GM12874 (cell line): ENCODE measurements at regions not wholly inside any gene's neighbourhood (a gene's known extent, or its start where the extent isn't known, plus 50 kb on each side); places are given as distances from the start of the nearest gene placed in this dataset.

Experiments
- TF ChIP-seq, protein P1 (sequence below): IDR thresholded peaks from 2 replicates; pipeline ENCODE4 v1.5.1; 2011; ENCODE audit warnings: low read depth, mild to moderate bottlenecking, control low read depth, low read length, moderate library complexity; ENCODE audit not compliant: insufficient read depth

DNA sequence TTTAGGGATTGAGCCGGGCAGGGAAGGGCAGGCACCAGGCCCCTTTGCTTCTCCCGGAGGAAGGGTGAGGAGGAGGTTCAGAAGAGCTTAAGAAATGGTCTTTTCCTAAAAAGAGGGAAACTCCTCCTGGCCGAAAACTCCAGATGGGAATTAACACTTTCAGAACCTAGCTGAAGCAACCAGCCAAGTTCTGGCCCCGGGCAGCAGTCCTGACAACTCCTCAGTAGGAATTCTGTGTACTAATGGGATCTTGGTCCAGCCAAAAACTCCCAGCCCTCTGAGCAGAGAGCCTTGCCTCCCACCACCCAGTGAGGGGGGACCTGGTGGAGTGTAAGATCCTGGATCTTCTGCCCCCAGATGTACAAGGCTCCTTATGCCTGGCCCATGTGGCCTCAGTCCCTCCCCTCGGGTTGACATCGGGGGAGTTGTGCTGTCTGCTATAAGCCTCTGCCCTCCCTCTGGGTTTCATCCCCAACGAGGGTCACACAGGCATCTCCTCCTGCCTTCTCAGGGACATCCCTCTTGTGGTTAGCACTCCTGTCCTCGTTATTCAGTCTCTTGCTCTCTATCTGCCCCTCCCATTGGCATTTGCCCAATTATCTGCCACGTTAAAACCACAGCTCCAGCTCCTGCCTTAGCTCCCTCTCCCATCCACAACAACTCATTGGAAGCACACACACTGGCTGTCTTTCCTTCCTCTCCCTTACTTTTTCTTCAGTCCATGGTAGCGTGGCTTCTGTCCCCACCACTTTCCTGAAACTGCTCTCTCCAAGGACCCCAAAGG lies 184.6 kb downstream of the CYP26B1 start:
- TF ChIP-seq, protein P1, sequence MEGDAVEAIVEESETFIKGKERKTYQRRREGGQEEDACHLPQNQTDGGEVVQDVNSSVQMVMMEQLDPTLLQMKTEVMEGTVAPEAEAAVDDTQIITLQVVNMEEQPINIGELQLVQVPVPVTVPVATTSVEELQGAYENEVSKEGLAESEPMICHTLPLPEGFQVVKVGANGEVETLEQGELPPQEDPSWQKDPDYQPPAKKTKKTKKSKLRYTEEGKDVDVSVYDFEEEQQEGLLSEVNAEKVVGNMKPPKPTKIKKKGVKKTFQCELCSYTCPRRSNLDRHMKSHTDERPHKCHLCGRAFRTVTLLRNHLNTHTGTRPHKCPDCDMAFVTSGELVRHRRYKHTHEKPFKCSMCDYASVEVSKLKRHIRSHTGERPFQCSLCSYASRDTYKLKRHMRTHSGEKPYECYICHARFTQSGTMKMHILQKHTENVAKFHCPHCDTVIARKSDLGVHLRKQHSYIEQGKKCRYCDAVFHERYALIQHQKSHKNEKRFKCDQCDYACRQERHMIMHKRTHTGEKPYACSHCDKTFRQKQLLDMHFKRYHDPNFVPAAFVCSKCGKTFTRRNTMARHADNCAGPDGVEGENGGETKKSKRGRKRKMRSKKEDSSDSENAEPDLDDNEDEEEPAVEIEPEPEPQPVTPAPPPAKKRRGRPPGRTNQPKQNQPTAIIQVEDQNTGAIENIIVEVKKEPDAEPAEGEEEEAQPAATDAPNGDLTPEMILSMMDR, result no peak

DNA sequence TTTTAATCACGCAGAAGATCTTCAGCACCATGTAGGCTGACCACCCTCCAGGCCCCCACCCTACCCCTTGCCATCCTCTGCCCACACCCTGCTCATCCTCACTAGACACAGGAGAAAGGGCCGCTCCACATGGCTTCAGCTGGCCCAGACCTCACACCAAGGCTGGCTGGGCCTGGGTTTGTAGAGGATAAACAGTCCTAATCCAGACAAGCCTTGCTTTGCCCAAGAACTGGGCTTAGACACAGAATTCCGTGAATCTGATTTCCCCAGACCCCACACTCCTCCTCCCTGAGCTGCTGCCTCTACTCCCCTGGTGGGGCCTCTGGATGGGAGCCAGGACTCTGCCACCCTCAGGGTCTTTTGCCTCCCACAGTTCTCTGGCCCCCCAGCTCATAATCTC lies 185.3 kb downstream of the CYP26B1 start:
- TF ChIP-seq, protein P1, result no peak

DNA sequence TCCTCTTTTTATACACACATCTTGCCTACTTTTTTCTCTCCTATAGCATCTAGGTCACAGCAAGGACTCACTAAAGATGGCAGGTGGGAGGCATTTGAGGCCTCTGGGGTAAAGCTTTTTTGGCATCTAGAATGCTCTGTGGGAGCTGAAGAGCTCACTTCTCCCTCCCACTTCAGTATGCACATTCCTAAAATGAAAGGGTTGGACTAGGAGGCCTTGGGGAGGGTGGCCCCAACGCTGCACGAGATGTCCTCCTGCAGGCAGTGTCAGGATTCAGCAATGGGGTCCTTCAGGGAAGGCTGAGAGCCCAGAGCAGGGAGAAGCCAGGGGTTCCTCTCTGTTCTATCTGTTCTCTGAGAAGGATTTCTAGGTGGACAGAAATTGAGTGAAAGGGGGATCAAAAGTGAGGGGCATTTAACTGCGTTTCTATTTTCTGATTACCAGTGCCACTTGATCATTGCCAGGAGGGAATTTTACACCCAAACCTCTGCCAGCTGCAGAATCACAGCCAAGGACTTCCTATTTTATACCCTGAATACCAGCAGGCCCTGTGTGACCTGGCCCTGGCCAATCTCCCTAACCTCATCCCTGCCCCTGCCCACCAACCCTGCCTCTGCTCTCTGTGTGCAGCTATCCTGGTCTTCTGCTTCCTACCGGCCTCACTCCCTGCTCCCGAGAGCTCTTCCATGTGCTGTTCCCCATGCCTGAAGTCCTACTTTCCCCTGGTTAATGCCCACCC lies 186.2 kb downstream of the CYP26B1 start:
- TF ChIP-seq, protein P1, result no peak

DNA sequence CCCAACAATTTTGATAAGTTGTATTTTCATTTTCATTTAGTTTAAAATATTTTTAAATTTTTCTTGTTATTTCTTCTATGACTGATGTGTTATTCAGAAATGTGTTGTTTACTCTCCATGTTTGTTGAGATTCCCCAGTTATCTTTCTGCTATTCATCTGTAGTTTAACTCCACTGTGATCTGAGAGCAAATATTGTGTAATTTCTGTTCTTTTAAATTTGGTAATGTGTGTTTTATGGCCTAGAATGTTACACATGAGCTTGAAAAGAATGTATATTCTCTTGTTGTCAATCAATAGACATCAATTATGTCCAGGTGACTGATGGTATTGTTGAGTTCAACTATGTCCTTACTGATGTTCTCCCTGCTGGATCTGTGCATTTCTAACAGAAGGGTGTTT lies 188.2 kb downstream of the CYP26B1 start:
- TF ChIP-seq, protein P1, result no peak

DNA sequence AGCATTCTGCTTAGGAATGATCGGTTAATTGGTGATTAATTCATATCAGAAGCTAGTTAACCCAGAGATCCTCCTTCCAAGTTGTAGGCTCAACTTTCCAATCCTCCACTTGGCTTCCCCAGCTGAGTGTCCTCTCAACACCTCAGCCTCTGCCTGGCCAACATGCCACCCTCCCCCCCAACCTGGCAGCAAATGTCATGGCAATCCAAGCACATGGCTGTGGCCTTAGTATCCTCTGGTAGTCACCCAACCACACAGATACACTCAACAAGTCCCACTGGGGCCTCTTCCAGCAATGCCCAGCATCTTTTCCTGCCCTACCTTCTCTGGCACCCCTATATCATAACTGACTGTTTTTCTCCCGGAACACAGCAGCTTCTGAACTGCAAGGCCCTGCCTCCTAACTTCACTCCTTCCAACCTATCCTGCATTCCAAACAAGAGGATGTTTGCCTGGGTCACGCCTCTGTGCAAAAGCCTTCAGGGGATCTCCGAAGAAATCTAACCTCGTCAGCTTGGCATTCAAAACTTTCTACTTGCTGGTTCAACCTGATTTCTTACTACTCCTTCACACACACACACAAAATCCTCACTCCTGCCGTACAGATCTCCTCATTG lies 195.0 kb downstream of the CYP26B1 start:
- TF ChIP-seq, protein P1, result no peak

DNA sequence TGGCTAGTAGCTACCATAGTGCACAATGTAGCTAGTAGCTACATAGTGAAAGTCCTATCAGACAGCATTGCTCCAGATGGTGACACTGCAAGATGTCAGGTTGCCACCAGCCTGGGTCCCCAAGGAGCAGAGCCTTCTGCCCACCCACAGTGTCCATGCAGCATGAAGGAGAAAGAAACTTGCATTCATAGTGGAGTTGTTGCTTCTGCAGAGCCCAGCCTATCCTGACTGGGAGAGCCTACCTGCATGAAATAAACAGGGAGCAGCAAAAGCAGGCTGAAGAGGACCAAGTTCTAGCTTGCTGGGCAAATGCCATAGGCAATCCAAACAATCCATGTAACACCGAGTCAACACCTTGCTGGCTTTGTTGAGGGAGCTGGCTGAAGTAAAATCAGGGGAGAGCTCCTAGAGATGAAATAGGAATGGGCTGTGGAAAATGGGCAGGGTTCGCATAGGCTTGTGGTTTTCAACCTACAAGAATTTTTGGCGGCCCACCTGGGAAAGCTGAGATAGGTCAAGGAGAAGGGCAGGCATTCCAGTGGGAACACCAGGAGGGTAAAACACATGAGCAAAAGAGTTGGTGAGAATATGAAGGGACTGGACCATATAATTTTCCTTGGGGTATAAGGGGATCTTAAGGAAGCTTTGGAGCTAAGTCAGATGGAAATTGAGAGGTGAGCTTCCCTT lies 195.8 kb downstream of the CYP26B1 start:
- TF ChIP-seq, protein P1, result no peak

DNA sequence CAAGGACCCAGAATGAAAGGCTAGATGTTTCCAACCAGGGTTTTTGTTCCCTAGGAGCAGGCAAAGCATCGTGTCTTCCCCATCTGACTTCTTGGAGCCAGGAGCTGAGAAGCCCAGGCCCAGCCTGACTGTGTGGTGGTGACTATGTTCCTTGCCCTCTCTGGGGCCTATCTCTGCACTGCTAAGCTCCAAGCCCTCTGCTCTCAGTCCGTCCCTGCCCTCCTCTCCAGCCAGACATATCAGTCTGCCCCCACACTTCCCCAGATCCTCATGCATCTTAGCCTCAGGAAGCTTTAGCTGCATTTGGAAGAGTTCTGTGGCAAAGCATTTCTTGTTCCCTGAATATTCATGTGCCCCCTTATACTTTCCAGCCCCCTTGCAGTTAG lies 196.6 kb downstream of the CYP26B1 start:
- TF ChIP-seq, protein P1, result no peak
